ENCODE measurements at regions not wholly inside any gene's neighbourhood (a gene's known extent, or its start where the extent isn't known, plus 50 kb on each side); places are given as distances from the start of the nearest gene placed in this dataset.

DNA sequence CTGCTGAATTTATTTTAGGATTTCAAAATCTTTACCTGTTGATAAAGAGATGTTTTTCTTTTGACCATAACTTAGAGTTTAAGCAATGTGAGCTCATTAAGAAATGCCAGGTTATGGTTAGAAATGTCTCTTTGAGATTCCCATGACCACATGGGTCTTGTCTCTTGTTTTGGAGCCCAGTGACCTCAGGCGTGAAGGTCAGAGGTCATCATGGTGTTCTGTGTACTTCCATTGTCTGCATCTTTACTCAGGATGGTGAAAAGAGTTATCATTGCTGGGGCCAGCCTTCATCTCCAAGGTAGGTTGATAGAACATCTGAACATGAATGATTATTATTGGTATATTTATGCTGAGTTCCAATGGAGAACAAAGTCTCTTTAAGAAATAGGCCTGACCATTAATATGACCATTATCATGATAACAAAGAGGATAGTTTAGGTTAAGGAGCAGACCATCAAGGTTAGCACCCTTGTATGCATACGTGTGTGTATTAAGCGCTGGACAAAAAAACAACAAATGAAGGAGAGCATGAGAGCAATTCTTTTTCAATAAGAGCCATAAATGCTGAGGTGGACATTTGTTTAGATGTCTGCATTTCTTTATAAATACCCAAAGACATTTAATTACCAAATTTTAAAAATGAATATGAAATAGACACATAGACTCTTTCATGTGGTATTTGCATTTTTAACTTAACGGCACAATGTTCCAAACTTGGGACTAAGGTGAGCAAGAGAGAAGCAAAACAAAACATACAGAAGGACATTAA lies 120.6 kb upstream of the PAQR3 start:
- TF ChIP-seq, protein P1, sequence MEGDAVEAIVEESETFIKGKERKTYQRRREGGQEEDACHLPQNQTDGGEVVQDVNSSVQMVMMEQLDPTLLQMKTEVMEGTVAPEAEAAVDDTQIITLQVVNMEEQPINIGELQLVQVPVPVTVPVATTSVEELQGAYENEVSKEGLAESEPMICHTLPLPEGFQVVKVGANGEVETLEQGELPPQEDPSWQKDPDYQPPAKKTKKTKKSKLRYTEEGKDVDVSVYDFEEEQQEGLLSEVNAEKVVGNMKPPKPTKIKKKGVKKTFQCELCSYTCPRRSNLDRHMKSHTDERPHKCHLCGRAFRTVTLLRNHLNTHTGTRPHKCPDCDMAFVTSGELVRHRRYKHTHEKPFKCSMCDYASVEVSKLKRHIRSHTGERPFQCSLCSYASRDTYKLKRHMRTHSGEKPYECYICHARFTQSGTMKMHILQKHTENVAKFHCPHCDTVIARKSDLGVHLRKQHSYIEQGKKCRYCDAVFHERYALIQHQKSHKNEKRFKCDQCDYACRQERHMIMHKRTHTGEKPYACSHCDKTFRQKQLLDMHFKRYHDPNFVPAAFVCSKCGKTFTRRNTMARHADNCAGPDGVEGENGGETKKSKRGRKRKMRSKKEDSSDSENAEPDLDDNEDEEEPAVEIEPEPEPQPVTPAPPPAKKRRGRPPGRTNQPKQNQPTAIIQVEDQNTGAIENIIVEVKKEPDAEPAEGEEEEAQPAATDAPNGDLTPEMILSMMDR (IDR thresholded peaks at IDR 0.05; ENCODE audit: borderline replicate concordance, extremely low read depth, low read length, poor library complexity, severe bottlenecking), result no peak
- TF ChIP-seq EZH2 (IDR thresholded peaks at IDR 0.05; ENCODE audit: borderline replicate concordance, low read depth, low read length, severe bottlenecking), result no peak

Data from DND-41 (cell line).